Effector memory CD8-positive, alpha-beta T cell (primary cell): ENCODE measurements at regions not wholly inside any gene's neighbourhood (a gene's known extent, or its start where the extent isn't known, plus 50 kb on each side); places are given as distances from the start of the nearest gene placed in this dataset.

Experiments used
- ATAC-seq: fragments of 150-1000 bp; cut with Tn5 transposase; replicated peaks from 2 replicates; pipeline ENCODE4 v1.10.0; 2021; ENCODE audit warnings: mild to moderate bottlenecking, moderate library complexity
- DNase-seq, 3 experiments: peaks; one replicate each; pipeline ENCODE4 v3.0.0; 2021
- H3K27ac Mint-ChIP-seq, 2 donors: one replicate each; pipeline ENCODE4 v1.8.0; 2022; ENCODE audit warnings: mild to moderate bottlenecking in 2 of 2, mixed read lengths in 2 of 2, moderate library complexity in 2 of 2
- H3K27me3 Mint-ChIP-seq, 2 donors: one replicate each; pipeline ENCODE4 v1.8.0; 2022; ENCODE audit warnings: mixed read lengths in 2 of 2
- H3K36me3 Mint-ChIP-seq: one replicate; pipeline ENCODE4 v1.8.0; 2022; ENCODE audit warnings: mild to moderate bottlenecking, moderate library complexity, mixed read lengths; ENCODE audit not compliant: insufficient read depth
- H3K4me1 Mint-ChIP-seq, 2 donors: one replicate each; pipeline ENCODE4 v1.8.0; 2022; ENCODE audit warnings: low read depth in 2 of 2, mixed read lengths in 2 of 2
- H3K4me3 Mint-ChIP-seq, 2 donors: one replicate each; pipeline ENCODE4 v1.8.0; 2022; ENCODE audit warnings: mild to moderate bottlenecking in 2 of 2, mixed read lengths in 2 of 2, moderate library complexity in 2 of 2
- H3K9me3 Mint-ChIP-seq, 2 donors: one replicate each; pipeline ENCODE4 v1.8.0; 2022; ENCODE audit warnings: mixed read lengths in 2 of 2

GRCh38 chr18:51458861-51459260, 261.4 kb upstream of the MEX3C start:
- ATAC-seq = no peak
- no peaks in the 10 kb centered on the region for H3K4me1 Mint-ChIP-seq
- DNase-seq = no peak
- H3K27ac Mint-ChIP-seq = no peak overlapping the region
- no peaks in the 10 kb centered on the region for H3K9me3 Mint-ChIP-seq
- H3K36me3 Mint-ChIP-seq = no peaks in the 10 kb centered on the region
- peaks cover 24 to 41% of the 10 kb centered on the region in 2 donors for H3K27me3 Mint-ChIP-seq
- no peak overlapping the region for H3K4me3 Mint-ChIP-seq

DNA sequence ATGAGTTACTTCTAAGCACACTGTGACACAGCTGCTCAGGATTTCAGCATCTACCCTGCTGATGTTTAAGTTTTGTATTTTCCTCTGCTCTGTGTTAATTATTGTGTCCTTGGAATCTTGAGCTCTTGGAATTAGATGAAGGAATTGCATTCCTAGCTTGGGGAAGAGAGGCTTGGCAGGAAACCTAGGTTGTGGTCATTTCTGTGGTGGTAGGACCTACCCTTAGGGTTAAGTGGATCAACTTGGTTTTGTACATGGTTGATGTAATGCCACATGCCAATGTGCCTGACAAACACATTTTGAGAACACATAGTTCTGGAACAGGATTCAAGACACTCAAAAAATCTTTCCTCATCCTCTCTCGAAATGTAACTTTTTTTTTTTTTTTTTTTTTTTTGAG, 264.5 kb upstream of the MEX3C start:
- no peaks in the 10 kb centered on the region for H3K4me1 Mint-ChIP-seq
- no peak for ATAC-seq
- no peaks in the 10 kb centered on the region for H3K36me3 Mint-ChIP-seq
- no peak for DNase-seq
- peaks cover 14 to 26% of the 10 kb centered on the region in 2 donors for H3K27me3 Mint-ChIP-seq
- H3K4me3 Mint-ChIP-seq = no peak overlapping the region
- no peak overlapping the region for H3K27ac Mint-ChIP-seq
- no peaks in the 10 kb centered on the region for H3K9me3 Mint-ChIP-seq

- no peaks in the 10 kb centered on the region for H3K9me3 Mint-ChIP-seq
- H3K36me3 Mint-ChIP-seq = no peaks in the 10 kb centered on the region
- DNase-seq (no peak), ATAC-seq (no peak)
- no peak overlapping the region for H3K4me3 Mint-ChIP-seq
- H3K27ac Mint-ChIP-seq = no peak overlapping the region
- peaks cover 13 to 26% of the 10 kb centered on the region in 2 donors for H3K27me3 Mint-ChIP-seq
- no peaks in the 10 kb centered on the region for H3K4me1 Mint-ChIP-seq
Measured at GRCh38 chr18:51463483-51464136, 266.1 kb upstream of the MEX3C start.

DNA sequence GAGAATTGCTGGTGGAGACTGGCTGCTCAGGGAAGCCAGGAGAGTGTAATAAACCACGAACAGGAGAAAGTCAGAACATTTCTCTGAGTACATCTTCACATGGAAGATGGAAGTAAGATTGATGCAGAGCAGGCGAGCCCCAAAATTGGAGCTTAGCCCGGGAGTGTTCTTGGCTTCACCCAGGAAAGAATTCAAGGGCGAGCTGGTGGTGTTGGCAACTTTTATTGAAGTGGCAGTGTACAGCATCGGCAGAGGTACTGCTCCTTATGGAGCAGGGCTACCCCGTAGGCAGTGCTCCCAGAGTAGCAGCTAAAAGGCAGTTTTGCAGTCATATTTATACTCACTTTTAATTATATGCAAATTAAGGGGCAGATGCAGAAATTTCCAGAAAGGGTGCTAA, 281.4 kb upstream of the MEX3C start:
- H3K27me3 Mint-ChIP-seq = peaks cover 28 to 46% of the 10 kb centered on the region in 2 donors
- no peak overlapping the region for H3K27ac Mint-ChIP-seq
- H3K36me3 Mint-ChIP-seq = no peaks in the 10 kb centered on the region
- no peaks in the 10 kb centered on the region for H3K4me1 Mint-ChIP-seq
- no peak overlapping the region for H3K4me3 Mint-ChIP-seq
- ATAC-seq (no peak), DNase-seq (no peak)
- peaks cover 0 to 6% of the 10 kb centered on the region in 2 donors for H3K9me3 Mint-ChIP-seq

GRCh38 chr18:51479736-51480135, 282.3 kb upstream of the MEX3C start:
- DNase-seq = no peak
- no peak for ATAC-seq
- H3K27ac Mint-ChIP-seq = no peak overlapping the region
- H3K9me3 Mint-ChIP-seq = peaks cover 0 to 6% of the 10 kb centered on the region in 2 donors
- no peaks in the 10 kb centered on the region for H3K4me1 Mint-ChIP-seq
- peaks cover 20 to 39% of the 10 kb centered on the region in 2 donors for H3K27me3 Mint-ChIP-seq
- H3K4me3 Mint-ChIP-seq = no peak overlapping the region
- H3K36me3 Mint-ChIP-seq = no peaks in the 10 kb centered on the region

DNA sequence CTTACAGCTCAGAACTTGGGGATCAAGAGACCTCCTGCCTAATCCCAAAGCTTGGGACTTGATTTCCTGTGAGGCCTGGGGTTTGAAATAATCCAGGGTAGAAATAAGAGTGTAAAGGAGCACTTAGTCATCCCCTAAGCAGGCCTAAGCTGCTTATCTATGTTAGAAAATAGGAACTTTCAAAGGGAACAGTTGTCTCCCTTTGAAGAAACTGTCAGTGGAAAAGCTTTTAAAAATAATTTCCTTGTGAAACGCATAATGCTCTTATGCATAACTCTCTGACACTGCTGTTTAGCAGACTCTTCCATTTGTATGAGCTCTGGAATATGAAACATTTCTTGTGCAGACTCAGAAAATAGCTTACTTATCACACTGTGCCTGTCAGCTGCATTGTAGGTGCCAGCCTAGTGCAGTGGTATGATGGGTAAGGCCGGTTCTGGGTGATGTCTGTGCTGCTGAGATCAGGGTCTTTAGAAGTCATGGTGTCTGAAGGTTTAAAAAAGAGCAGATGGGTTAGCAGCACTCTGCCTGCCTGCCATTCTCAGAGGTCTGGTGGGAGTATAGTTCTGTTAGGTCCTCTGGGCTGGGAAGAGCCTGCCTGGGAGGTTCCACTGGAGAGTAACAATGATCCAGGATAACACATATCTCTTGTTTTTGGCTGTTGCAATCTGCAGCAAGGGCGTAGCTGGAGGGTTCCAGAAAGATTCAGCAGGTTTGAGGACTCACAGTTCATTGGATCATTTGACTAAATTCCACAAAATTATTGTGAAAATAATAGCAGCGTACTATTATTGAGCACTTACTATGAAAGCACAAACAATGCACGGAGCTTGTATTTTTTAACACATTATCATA, 283.2 kb upstream of the MEX3C start:
- Mint-ChIP-seq H3K36me3 (no peaks in the 10 kb centered on the region), H3K27me3 (peaks cover 19 to 30% of the 10 kb centered on the region in 2 donors), H3K4me1 (no peaks in the 10 kb centered on the region), H3K27ac (no peak overlapping the region), H3K4me3 (no peak overlapping the region), H3K9me3 (peaks cover 0 to 6% of the 10 kb centered on the region in 2 donors)
- DNase-seq = no peak
- no peak for ATAC-seq

DNA sequence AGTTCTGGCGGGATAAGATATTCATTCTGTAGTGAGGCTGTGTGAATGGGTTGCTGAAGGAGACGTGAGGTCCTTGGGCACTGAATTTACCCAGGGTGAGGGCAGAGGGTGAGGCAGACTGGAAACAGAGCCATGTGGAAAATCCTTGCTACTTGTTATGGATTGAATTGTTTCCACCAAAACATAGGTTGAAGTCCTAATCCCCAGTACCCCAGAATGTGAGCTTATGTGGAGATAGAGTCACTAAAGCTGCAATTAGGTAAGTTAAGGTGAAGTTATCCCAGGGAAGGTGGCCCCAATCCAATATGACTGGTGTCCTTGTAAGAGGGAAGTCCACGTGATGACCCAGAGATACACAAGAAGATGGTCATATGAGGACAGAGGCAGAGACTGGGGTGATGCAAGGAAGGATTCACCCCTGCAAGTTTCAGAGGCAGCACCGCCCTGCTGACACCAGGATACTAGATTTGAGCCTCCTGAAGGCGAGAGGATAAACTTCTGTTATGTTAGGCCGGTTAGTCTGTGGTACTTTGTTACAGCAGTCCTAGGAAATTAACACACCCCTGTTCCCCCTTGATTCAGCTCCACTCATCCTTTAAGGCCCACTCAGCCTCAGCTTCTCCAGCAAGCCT, 289.4 kb upstream of the MEX3C start:
- DNase-seq (no peak), ATAC-seq (no peak)
- H3K9me3 Mint-ChIP-seq = no peaks in the 10 kb centered on the region
- no peaks in the 10 kb centered on the region for H3K4me1 Mint-ChIP-seq
- no peak overlapping the region for H3K27ac Mint-ChIP-seq
- no peak overlapping the region for H3K4me3 Mint-ChIP-seq
- H3K27me3 Mint-ChIP-seq = no peaks in the 10 kb centered on the region
- no peaks in the 10 kb centered on the region for H3K36me3 Mint-ChIP-seq

GRCh38 chr18:51490417-51490816, 292.9 kb upstream of the MEX3C start:
- no peak overlapping the region for H3K4me3 Mint-ChIP-seq
- ATAC-seq (no peak), DNase-seq (no peak)
- H3K27me3 Mint-ChIP-seq = peaks cover 0 to 7% of the 10 kb centered on the region in 2 donors
- no peaks in the 10 kb centered on the region for H3K4me1 Mint-ChIP-seq
- no peaks in the 10 kb centered on the region for H3K9me3 Mint-ChIP-seq
- no peak overlapping the region for H3K27ac Mint-ChIP-seq
- H3K36me3 Mint-ChIP-seq = no peaks in the 10 kb centered on the region

DNA sequence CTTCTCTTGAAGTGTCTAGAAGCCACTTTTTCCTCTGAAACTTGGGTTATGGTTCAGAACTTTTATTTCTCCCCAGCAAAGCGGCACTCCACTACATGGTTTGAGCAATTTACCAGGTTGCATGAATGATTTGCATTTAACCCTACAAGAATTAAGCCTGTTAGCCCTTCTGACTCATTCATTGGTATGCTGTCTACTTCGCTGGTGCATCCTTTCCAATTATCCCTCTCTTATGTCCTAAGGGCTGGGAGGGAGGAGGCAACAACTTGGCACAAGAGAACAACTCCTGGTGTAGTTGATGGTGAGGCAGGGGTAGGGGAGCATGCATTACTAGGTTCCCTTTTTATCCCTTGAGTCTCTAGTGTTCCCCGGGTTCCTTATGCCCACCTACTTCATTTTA, 293.4 kb upstream of the MEX3C start:
- no peak for ATAC-seq
- no peaks in the 10 kb centered on the region for H3K36me3 Mint-ChIP-seq
- peaks cover 0 to 7% of the 10 kb centered on the region in 2 donors for H3K27me3 Mint-ChIP-seq
- H3K4me1 Mint-ChIP-seq = no peaks in the 10 kb centered on the region
- no peak overlapping the region for H3K4me3 Mint-ChIP-seq
- no peak for DNase-seq
- no peaks in the 10 kb centered on the region for H3K9me3 Mint-ChIP-seq
- no peak overlapping the region for H3K27ac Mint-ChIP-seq

DNA sequence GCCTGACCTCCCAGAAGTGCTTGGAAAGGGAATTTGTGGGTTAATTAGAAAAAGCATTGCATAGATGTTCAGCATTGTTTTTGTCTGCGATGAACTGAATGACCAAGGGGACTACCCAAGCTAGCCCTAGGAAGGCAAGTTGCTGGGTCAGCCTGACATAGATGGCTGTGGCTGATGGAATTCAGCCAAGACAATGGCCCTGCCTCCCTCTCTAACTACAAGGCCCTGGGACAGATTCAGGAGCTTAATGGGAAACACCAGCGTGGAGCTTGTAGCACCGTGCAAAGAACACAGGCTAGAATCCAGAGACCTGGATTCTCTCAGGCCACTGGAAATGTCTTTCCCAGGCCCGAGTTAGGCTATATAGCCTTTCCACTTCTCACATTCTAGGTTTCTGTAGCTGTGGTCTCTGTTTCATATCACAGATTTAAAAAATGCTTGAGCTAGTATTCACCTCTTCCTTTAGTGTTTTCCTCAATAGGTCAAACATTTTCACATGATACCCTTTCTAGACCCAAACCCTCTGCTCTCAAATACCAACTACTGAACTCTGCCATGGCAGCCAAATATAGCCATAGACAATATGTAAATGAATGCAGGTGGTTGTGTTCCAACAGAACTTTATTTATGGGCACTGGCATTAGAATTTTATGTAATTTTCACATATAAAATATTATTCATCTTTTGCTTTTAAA, 294.3 kb upstream of the MEX3C start:
- DNase-seq = no peak
- no peaks in the 10 kb centered on the region for H3K9me3 Mint-ChIP-seq
- no peaks in the 10 kb centered on the region for H3K4me1 Mint-ChIP-seq
- no peak overlapping the region for H3K27ac Mint-ChIP-seq
- H3K4me3 Mint-ChIP-seq = no peak overlapping the region
- ATAC-seq = no peak
- H3K36me3 Mint-ChIP-seq = no peaks in the 10 kb centered on the region
- peaks cover 0 to 7% of the 10 kb centered on the region in 2 donors for H3K27me3 Mint-ChIP-seq

DNA sequence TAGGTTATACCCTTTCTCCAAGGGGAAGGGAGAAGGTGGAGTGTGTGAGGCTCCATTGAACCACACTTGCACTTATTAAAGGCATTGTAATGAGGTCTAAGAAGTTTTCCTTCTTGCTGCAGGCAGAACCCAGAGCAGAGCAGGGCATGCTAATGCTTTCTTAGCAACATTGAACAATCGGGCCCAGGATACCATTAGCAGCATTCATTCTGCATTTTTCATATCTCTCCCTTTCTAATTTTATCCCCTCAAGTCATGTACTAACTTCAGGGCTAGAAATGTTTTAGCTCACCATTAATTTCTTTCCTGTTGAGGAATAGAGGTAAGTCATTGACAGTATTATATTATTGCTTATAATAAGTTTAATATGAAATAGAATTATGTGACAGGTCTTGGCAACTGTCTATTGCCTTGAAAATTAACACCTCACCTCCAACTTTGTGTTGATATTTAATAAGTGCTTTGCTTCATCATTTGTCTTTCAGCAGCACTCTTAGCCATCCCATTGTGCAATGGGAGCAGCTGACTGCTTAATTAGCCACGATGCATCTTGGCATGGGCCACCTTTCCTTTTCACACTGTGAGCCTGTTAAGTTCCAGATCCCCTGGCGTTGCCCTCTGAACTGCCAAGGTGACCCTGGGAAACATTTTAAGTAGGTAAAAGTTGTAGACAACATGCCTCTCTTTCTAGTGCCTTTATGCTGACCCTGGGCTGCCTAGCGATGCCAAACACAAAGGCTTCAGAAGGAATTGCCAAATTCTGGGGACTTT, 300.8 kb upstream of the MEX3C start:
- Mint-ChIP-seq H3K4me1 (no peaks in the 10 kb centered on the region), H3K36me3 (no peaks in the 10 kb centered on the region), H3K27ac (no peak overlapping the region), H3K27me3 (peaks cover 9 to 26% of the 10 kb centered on the region in 2 donors), H3K9me3 (no peaks in the 10 kb centered on the region), H3K4me3 (no peak overlapping the region)
- DNase-seq = no peak
- ATAC-seq = no peak

DNA sequence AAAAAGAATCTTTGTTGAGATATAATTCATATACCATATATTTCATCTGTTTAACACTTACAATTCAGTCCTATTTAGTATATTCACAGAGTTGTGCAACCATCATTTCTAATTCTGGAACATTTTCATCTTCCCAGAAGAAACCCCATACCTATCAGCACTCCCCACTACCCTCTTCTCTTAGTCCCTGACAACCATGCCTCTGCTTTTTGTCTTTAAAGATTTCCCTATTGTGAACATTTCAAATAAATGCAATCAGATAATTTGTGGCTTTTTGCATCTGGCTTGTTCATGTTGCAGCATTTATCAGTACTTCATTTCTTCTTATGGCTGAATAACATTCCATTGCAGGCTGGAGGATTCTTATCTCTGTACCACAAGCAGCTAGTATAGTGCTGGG, 305.9 kb upstream of the MEX3C start:
- Mint-ChIP-seq H3K27me3 (peaks cover 9 to 14% of the 10 kb centered on the region in 2 donors), H3K36me3 (no peaks in the 10 kb centered on the region), H3K4me1 (no peaks in the 10 kb centered on the region), H3K27ac (no peak overlapping the region), H3K4me3 (no peak overlapping the region), H3K9me3 (peaks cover 0 to 3% of the 10 kb centered on the region in 2 donors)
- DNase-seq = no peak
- ATAC-seq = no peak

GRCh38 chr18:51506811-51507210, 309.3 kb upstream of the MEX3C start:
- DNase-seq (no peak), ATAC-seq (no peak)
- Mint-ChIP-seq H3K36me3 (no peaks in the 10 kb centered on the region), H3K4me3 (no peak overlapping the region), H3K27ac (no peak overlapping the region), H3K27me3 (no peaks in the 10 kb centered on the region), H3K4me1 (no peaks in the 10 kb centered on the region), H3K9me3 (peaks cover 0 to 3% of the 10 kb centered on the region in 2 donors)
